NCI-H748 treated with DMSO at 0.1 percent for 48 hours (cell line): ENCODE measurements at regions not wholly inside any gene's neighbourhood (a gene's known extent, or its start where the extent isn't known, plus 50 kb on each side); places are given as distances from the start of the nearest gene placed in this dataset.
A peak's percentile ranks its signal among the peaks of the same experiment; 100 is the strongest.

Experiments
- DNase-seq: peaks from one replicate; lab custom pipeline; 2025; lab: John Stamatoyannopoulos, UW

DNA sequence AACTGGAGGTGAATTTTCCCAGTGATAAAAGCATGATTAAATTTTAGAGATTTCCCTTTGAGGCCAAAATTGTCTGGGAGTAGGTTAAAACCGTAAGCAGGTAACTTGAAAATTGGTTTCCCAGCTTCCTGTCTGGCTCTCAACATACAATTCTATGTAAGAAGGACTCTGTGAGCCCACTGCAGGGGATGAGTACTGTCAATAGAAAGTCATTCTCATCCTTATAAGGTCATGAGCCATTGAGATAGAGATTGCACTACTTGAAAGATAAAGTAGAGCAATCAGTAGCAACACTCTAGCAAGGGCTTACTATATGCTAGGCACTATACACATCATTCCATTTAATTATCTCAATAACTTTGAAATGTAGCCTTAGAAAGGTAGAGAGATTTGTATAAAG, 225.6 kb upstream of the HMGA2 start:
- no peak for DNase-seq

GRCh38 chr12:65602253-65602609, 222.1 kb upstream of the HMGA2 start:
- DNase-seq, result no peak

- DNase-seq, result peak; percentile 13
Observed at GRCh38 chr12:65602610-65603295, 221.5 kb upstream of the HMGA2 start.

DNA sequence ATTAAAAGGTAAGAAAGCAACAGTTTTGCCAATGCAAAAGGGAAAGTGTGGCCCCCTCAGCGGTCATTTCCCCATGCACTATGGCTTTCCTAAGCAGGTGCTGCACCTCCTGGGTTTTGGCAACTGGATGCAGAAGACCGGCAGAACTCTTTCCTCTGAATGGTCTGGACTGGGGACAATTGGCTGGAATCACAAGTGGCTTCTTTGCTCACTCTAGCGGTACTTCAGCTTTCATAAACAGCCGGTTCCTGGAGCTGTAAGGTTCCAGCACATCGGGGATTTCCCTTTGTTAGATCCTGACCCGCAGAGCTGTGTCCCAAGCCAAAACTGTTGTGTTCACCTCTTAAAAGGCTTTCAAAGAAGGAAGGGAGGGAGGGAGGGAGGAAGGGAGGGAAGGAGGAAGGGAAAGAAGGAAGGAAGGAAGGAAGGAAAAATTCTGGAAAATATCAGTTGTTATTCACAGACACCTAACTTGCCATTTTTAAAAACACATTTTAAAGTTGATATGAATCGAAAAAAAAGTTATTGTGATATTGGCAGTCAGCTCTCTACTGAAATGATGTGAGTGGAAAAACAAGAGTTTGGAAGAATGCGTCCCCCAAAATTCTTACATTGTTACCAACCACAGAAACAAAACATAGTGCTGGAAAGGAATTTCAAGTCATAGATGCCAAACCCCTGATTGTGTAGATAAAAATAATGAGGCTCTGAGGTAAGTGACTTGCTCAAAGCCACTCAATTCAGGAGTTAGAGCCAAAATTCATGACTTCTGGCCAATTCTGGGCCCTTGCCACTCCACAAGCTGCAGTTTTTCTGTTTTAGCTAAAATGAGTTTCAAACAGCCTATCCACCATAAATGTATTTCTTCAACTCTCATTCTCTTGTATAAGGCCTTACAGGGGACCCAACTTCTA, 220.6 kb upstream of the HMGA2 start:
- DNase-seq, result no peak

- DNase-seq, result no peak
Observed at GRCh38 chr12:65605019-65605418, 219.3 kb upstream of the HMGA2 start.

DNA sequence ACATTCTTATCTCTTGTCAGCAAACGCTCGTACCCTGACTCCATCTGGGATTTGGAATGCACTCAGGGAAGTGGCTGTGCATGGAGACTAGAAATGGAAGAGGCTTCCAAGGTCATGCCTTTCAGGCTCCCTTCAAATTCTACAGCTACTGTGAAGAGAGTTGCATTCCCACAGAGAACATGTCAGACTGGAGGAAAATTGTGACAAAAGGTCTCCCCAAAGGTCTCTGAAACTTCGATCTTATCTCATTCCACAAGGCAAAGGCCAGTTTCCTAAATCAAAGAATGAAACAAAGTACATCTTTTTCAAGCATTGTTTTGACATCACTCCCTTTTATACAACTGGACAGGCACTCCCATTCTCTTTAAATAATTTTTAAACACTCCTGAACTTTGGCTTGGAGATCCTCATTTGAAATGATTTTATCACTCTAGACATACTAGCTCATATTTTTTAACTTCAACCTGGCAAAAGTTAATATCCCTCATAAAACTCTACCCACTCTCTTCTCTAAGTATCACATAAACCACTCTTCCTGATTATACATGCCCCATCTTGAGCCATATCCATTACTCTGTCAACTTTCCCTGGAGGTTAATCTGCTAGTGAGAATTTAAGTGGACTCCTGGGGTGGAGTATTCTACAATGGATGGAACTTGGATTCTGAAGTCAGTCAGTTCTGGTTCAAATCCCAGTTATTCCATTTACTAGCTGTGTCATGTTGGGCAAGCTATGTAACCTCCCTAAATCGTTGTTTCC, 218.1 kb upstream of the HMGA2 start:
- no peak for DNase-seq

DNA sequence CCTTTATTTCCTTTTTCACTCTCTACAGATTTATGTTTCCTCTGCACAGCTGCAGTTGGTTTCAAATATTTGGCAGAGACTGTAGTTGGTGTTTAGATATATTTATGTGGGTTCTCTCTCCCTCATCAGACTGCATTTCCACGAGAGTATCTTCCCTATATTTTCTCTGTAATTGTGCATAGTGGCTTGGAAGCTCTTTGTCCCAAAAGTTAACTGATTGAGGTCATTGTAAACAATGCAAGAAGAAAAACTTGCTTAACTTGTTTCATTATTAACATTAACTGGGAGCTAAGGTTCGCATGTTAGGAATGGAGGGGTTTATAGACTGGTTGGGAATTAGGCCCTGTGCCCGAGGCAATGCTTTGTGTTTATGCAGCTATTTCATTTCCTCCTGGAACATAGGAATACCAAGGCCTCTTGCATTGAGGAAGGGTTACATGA, 216.9 kb upstream of the HMGA2 start:
- DNase-seq, result no peak

- DNase-seq, result no peak
Observed at GRCh38 chr12:65608319-65608916, 215.9 kb upstream of the HMGA2 start.

DNA sequence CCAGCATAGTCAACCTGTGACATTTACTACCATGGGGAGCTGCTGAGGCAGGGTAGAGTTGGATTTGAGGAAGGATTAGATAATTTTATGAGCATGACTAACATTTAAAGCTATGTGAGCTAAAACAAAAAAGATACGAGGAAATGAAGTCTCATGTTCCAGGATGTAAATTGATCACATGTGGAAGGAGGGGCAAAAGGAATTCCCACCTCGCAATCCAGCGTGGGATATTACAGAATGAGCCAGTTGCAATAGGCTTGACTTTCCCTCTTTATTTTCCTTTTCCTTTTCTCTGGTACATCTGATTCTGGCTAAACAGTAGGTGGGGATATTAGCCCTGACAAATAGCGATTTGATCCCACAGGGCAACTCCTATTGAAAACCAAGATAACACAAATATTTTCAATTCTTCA, 214.9 kb upstream of the HMGA2 start:
- no peak for DNase-seq

GRCh38 chr12:65611396-65611795, 212.9 kb upstream of the HMGA2 start:
- no peak for DNase-seq

GRCh38 chr12:65612440-65612839, 211.8 kb upstream of the HMGA2 start:
- DNase-seq, result no peak

- no peak for DNase-seq
Observed at GRCh38 chr12:65613692-65614091, 210.6 kb upstream of the HMGA2 start.

GRCh38 chr12:65614259-65614889, 209.9 kb upstream of the HMGA2 start:
- no peak for DNase-seq

- DNase-seq, result no peak
Observed at GRCh38 chr12:65615118-65615517, 209.2 kb upstream of the HMGA2 start.

DNA sequence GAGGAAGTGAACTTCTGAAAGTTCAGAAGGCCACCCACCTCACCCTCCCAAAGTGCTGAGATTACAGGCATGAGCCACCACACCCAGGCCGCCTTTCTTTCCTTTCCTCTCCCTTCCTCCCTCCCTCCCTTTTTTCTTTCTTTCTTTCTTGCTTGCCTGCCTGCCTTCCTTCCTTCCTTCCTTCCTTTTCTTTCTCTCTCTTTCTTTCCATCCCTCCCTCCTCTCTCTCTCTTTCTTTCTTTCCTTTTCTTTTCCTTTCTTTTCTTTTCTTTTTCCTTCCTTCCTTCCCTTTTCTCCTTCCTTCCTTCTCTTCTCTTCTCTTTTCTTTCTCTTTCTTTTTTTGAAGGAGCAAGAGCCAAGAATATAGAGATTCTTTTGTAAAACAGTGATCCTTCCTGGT, 208.3 kb upstream of the HMGA2 start:
- DNase-seq, result no peak

DNA sequence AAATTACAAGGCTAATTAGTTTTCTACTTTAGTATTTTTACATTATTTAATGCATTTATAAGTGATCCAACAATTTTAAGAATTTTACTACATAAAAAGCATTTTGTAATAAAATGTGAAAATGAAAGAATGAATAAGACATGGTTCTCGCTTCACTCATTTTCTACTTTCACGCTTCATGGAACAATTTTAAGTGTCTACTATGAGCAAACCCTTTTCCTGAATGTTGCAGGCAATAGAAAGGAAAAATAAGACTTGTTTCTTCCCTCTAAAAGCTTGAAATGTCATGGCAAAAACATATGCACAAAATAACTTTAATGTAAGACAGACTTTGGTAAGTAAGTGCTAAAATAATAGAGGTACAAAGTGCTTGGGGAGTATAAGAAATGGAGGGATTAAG, 205.7 kb upstream of the HMGA2 start:
- no peak for DNase-seq

DNA sequence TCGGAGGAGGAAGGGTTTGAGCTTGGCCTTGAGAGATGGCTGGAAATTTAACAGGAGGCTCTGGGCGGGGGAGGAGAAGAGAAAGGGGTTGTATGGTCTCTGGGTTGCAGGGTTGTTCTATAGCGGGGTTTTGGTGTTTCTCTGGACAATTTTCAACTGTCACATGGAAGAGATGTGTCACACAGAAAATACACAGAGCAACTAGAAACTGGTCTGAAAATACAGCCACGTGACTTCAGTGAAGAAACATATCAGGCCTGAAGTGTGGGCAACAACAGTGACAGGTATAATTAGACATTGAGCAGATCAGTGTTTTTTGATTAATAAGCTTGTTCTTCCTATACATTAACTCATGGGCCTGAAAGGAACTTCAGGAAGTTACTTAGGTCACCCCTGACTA, 205.3 kb upstream of the HMGA2 start:
- DNase-seq, result no peak

DNA sequence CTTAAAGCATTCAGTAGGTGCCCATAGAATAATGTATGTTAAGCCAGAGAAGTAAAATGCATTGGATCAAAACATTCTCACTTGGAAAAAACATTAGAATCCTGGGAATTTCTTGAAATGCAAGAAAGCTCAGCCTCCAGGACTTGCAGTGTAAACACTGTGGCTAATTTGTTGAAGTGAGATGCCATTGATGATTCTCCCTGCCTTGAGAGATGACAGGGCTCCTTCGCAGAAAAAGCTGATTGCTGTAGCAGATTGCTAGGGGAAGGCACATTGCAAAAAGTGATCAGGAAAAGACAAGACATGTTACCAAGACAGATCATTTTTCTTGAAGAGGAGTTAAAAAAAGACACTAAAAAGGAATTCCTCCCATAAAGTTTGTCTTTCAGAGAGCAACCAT, 204.2 kb upstream of the HMGA2 start:
- no peak for DNase-seq

GRCh38 chr12:65622056-65622455, 202.2 kb upstream of the HMGA2 start:
- DNase-seq, result no peak

- DNase-seq, result no peak
Observed at GRCh38 chr12:65623507-65623906, 200.8 kb upstream of the HMGA2 start.

GRCh38 chr12:65624554-65625086, 199.7 kb upstream of the HMGA2 start:
- DNase-seq, result no peak

DNA sequence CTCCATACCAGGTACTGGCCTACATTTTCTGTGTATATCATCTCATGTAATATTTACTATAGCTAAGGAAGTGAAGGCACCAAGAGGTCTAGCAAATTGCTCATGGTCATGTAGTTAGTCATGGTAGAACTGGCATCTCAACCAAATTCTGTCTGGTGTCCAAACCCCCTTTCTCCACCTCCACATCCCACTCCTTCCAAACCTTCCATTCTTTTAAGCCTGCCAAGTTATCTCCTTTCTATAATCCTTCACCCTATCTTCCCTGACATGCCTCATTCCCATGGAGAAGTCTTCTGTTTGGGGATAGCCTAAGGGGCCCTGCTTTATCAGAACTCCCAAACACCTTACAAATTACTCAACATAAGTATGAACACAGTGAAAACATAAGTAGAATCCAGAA, 196.2 kb upstream of the HMGA2 start:
- no peak for DNase-seq
